T-cell (primary cell): ENCODE measurements at regions not wholly inside any gene's neighbourhood (a gene's known extent, or its start where the extent isn't known, plus 50 kb on each side); places are given as distances from the start of the nearest gene placed in this dataset.

Experiments used
- ATAC-seq, 4 experiments: fragments of 200-7000 bp in 3 of 4; fragments of 150-1000 bp in 1 of 4; cut with Tn5 transposase; replicated peaks in 1 of 4; 1 replicate in 3 of 4; 2 replicates in 1 of 4; pipeline ENCODE4 v1.10.0; 2021; ENCODE audit warnings: moderate library complexity in 3 of 4, mild to moderate bottlenecking in 2 of 4, moderate number of reproducible peaks in 1 of 4
- CTCF ChIA-PET, 2 donors: fragments of 300-600 bp; sonication (Branson Sonifier 250); formaldehyde crosslinking; loops; one replicate each; lab custom pipeline; 2022; ENCODE audit warnings: antibody characterized with exemption in 2 of 2; lab: Charles Lee
- POLR2A ChIA-PET, 2 donors: fragments of 300-600 bp; sonication (Branson Sonifier 250); formaldehyde crosslinking; loops; one replicate each; lab custom pipeline; 2022; ENCODE audit warnings: antibody characterized with exemption in 2 of 2; lab: Charles Lee
- DNase-seq, 35 experiments: peaks; one replicate each; pipeline versions ENCODE4 v3.0.0 to v3.0.0-alpha.2; 2013 to 2023
- H3K27ac ChIP-seq: one replicate; pipeline ENCODE4 v1.5.1; 2013; ENCODE audit warnings: low read length
- H3K27me3 ChIP-seq, 2 experiments: replicated peaks in 1 of 2; 1 replicate in 1 of 2; 2 replicates in 1 of 2; pipeline versions ENCODE4 v1.6.1 to v1.7.0; 2013; ENCODE audit warnings: low read length in 1 of 2, mixed read lengths in 1 of 2; ENCODE audit not compliant: control insufficient read depth in 2 of 2, insufficient read depth in 2 of 2; ENCODE audit errors: extremely low read depth in 1 of 2
- H3K36me3 ChIP-seq, 2 donors: 1 replicate in 1 of 2; 2 replicates in 1 of 2; pipeline versions ENCODE4 v1.6.1 to v1.7.0; 2013; ENCODE audit warnings: low read length in 1 of 2; ENCODE audit not compliant: control insufficient read depth in 2 of 2, insufficient read depth in 1 of 2; ENCODE audit errors: extremely low read depth in 1 of 2
- H3K4me1 ChIP-seq, 2 experiments: 1 replicate in 1 of 2; 2 replicates in 1 of 2; pipeline versions ENCODE4 v1.6.1 to v1.7.0; 2013; ENCODE audit warnings: low read length in 2 of 2, mixed read lengths in 1 of 2; ENCODE audit not compliant: insufficient read depth in 2 of 2, control insufficient read depth in 1 of 2; ENCODE audit errors: extremely low read depth in 1 of 2
- H3K4me3 ChIP-seq, 2 donors: 1 replicate in 1 of 2; 2 replicates in 1 of 2; pipeline versions ENCODE4 v1.5.1 to v1.7.0; 2013; ENCODE audit warnings: mild to moderate bottlenecking in 2 of 2, low read length in 1 of 2, moderate library complexity in 1 of 2; ENCODE audit not compliant: control insufficient read depth in 1 of 2; ENCODE audit errors: extremely low read depth in 1 of 2
- H3K9me3 ChIP-seq: 2 replicates; pipeline ENCODE4 v1.7.0; 2013
- H3K27ac Mint-ChIP-seq, 2 donors: one replicate each; pipeline ENCODE4 v1.8.0; 2020 to 2021; ENCODE audit warnings: mild to moderate bottlenecking in 2 of 2, mixed read lengths in 2 of 2
- H3K27me3 Mint-ChIP-seq, 2 donors: one replicate each; pipeline ENCODE4 v1.8.0; 2021 to 2022; ENCODE audit warnings: mixed read lengths in 2 of 2
- H3K36me3 Mint-ChIP-seq: one replicate; pipeline ENCODE4 v1.8.0; 2021; ENCODE audit warnings: mixed read lengths
- H3K4me1 Mint-ChIP-seq, 3 donors: one replicate each; pipeline ENCODE4 v1.8.0; 2020 to 2022; ENCODE audit warnings: mixed read lengths in 3 of 3, mild to moderate bottlenecking in 1 of 3
- H3K4me3 Mint-ChIP-seq, 3 donors: one replicate each; pipeline ENCODE4 v1.8.0; 2020 to 2022; ENCODE audit warnings: mild to moderate bottlenecking in 3 of 3, mixed read lengths in 3 of 3, moderate library complexity in 3 of 3
- H3K9me3 Mint-ChIP-seq, 3 donors: one replicate each; pipeline ENCODE4 v1.8.0; 2020 to 2022; ENCODE audit warnings: mixed read lengths in 3 of 3
- WGBS: methylation state at CpG from one replicate; pipeline ENCODE4 v1.1.5; 2013; ENCODE audit warnings: missing lambda C conversion rate; ENCODE audit not compliant: insufficient coverage; 5-methylcytosine and 5-hydroxymethylcytosine counted together

- Mint-ChIP-seq H3K27me3 (no peaks in the 10 kb centered on the region), H3K9me3 (peaks cover 0 to 7% (median 6%) of the 10 kb centered on the region in 3 donors), H3K4me3 (no peak overlapping the region), H3K4me1 (no peaks in the 10 kb centered on the region), H3K27ac (no peak overlapping the region), H3K36me3 (no peaks in the 10 kb centered on the region)
- H3K27me3 ChIP-seq = no peaks in the 10 kb centered on the region
- no peaks in the 10 kb centered on the region for H3K36me3 ChIP-seq
- H3K4me3 ChIP-seq = no peak overlapping the region
- H3K4me1 ChIP-seq = no peaks in the 10 kb centered on the region
- no peaks in the 10 kb centered on the region for H3K9me3 ChIP-seq
- H3K27ac ChIP-seq = no peak overlapping the region
- CTCF ChIA-PET = no interaction called here
- POLR2A ChIA-PET = no interaction called here
- ATAC-seq (no peak), DNase-seq (no peak)
- WGBS = 50% methylated on average over 1 of the region's 2 CpGs
These were observed 1591.4 kb downstream of the HACE1 start for GRCh38 chr6:103268335-103268734.

- ATAC-seq (no peak), DNase-seq (no peak)
- Mint-ChIP-seq H3K27me3 (no peaks in the 10 kb centered on the region), H3K36me3 (no peaks in the 10 kb centered on the region), H3K9me3 (peaks cover 0 to 5% (median 0%) of the 10 kb centered on the region in 3 donors), H3K4me3 (no peak overlapping the region), H3K4me1 (no peaks in the 10 kb centered on the region), H3K27ac (no peak overlapping the region)
- Histone ChIP-seq H3K27ac (no peak overlapping the region), H3K4me3 (no peak overlapping the region), H3K36me3 (no peaks in the 10 kb centered on the region), H3K27me3 (no peaks in the 10 kb centered on the region), H3K9me3 (no peaks in the 10 kb centered on the region), H3K4me1 (no peaks in the 10 kb centered on the region)
- ChIA-PET POLR2A (no interaction called here), CTCF (no interaction called here)
- WGBS = 82% methylated on average over 5 of the region's 9 CpGs
These were observed 1595.7 kb downstream of the HACE1 start for GRCh38 chr6:103264020-103264419.

- ATAC-seq (no peak), DNase-seq (no peak)
- no peaks in the 10 kb centered on the region for H3K36me3 Mint-ChIP-seq
- no peak overlapping the region for H3K4me3 ChIP-seq
- no peaks in the 10 kb centered on the region for H3K27me3 Mint-ChIP-seq
- CTCF ChIA-PET = no interaction called here
- no peaks in the 10 kb centered on the region for H3K9me3 ChIP-seq
- no peaks in the 10 kb centered on the region for H3K4me1 Mint-ChIP-seq
- POLR2A ChIA-PET = no interaction called here
- H3K27ac Mint-ChIP-seq = no peak overlapping the region
- H3K27ac ChIP-seq = no peak overlapping the region
- H3K4me3 Mint-ChIP-seq = no peak overlapping the region
- H3K27me3 ChIP-seq = no peaks in the 10 kb centered on the region
- no peaks in the 10 kb centered on the region for H3K36me3 ChIP-seq
- H3K9me3 Mint-ChIP-seq = peaks cover 6 to 11% (median 6%) of the 10 kb centered on the region in 3 donors
- WGBS = no CpG with 5 or more reads among the region's 2 CpGs
- H3K4me1 ChIP-seq = no peaks in the 10 kb centered on the region
These were observed 1604.6 kb downstream of the HACE1 start for GRCh38 chr6:103255132-103255531.

- no peaks in the 10 kb centered on the region for H3K4me1 ChIP-seq
- POLR2A ChIA-PET = no interaction called here
- no peak overlapping the region for H3K4me3 ChIP-seq
- Mint-ChIP-seq H3K27ac (no peak overlapping the region), H3K27me3 (no peaks in the 10 kb centered on the region), H3K4me3 (no peak overlapping the region), H3K36me3 (no peaks in the 10 kb centered on the region), H3K9me3 (peaks cover 0 to 21% (median 3%) of the 10 kb centered on the region in 3 donors), H3K4me1 (no peaks in the 10 kb centered on the region)
- CTCF ChIA-PET = no interaction called here
- H3K27ac ChIP-seq = no peak overlapping the region
- no peaks in the 10 kb centered on the region for H3K27me3 ChIP-seq
- H3K9me3 ChIP-seq = no peaks in the 10 kb centered on the region
- no peak for ATAC-seq
- no peak for DNase-seq
- H3K36me3 ChIP-seq = no peaks in the 10 kb centered on the region
These were observed 1622.8 kb downstream of the HACE1 start for GRCh38 chr6:103236923-103237322.

GRCh38 chr6:103231181-103231580 lies 1628.5 kb downstream of the HACE1 start:
- Histone ChIP-seq H3K4me3 (no peak overlapping the region), H3K36me3 (no peaks in the 10 kb centered on the region), H3K9me3 (no peaks in the 10 kb centered on the region), H3K4me1 (no peaks in the 10 kb centered on the region), H3K27me3 (no peaks in the 10 kb centered on the region), H3K27ac (no peak overlapping the region)
- ChIA-PET POLR2A (no interaction called here), CTCF (no interaction called here)
- H3K9me3 Mint-ChIP-seq = peaks cover 0 to 25% (median 14%) of the 10 kb centered on the region in 3 donors
- no peaks in the 10 kb centered on the region for H3K4me1 Mint-ChIP-seq
- H3K27me3 Mint-ChIP-seq = no peaks in the 10 kb centered on the region
- ATAC-seq (no peak), DNase-seq (no peak)
- no peaks in the 10 kb centered on the region for H3K36me3 Mint-ChIP-seq
- no peak overlapping the region for H3K4me3 Mint-ChIP-seq
- no peak overlapping the region for H3K27ac Mint-ChIP-seq

- Histone ChIP-seq H3K27ac (no peak overlapping the region), H3K9me3 (no peaks in the 10 kb centered on the region), H3K4me3 (no peak overlapping the region), H3K27me3 (no peaks in the 10 kb centered on the region), H3K4me1 (no peaks in the 10 kb centered on the region), H3K36me3 (no peaks in the 10 kb centered on the region)
- H3K4me1 Mint-ChIP-seq = no peaks in the 10 kb centered on the region
- ATAC-seq (no peak), DNase-seq (no peak)
- CTCF ChIA-PET = no interaction called here
- H3K27me3 Mint-ChIP-seq = no peaks in the 10 kb centered on the region
- H3K9me3 Mint-ChIP-seq = peaks cover 0 to 7% (median 6%) of the 10 kb centered on the region in 3 donors
- H3K36me3 Mint-ChIP-seq = no peaks in the 10 kb centered on the region
- POLR2A ChIA-PET = no interaction called here
- no peak overlapping the region for H3K27ac Mint-ChIP-seq
- H3K4me3 Mint-ChIP-seq = no peak overlapping the region
These were observed 1643.9 kb downstream of the HACE1 start for GRCh38 chr6:103215847-103216246.

- no peaks in the 10 kb centered on the region for H3K36me3 Mint-ChIP-seq
- CTCF ChIA-PET = no interaction called here
These were observed 1649.0 kb downstream of the HACE1 start for GRCh38 chr6:103210686-103211085.

More at GRCh38 chr6:103210686-103211085, 1649.0 kb downstream of the HACE1 start:
- WGBS = no CpG with 5 or more reads among the region's 2 CpGs
- Histone ChIP-seq H3K27ac (no peak overlapping the region), H3K36me3 (no peaks in the 10 kb centered on the region), H3K4me3 (no peak overlapping the region), H3K9me3 (no peaks in the 10 kb centered on the region), H3K27me3 (no peaks in the 10 kb centered on the region), H3K4me1 (no peaks in the 10 kb centered on the region)
- no peaks in the 10 kb centered on the region for H3K4me1 Mint-ChIP-seq
- peaks cover 0 to 5% (median 3%) of the 10 kb centered on the region in 3 donors for H3K9me3 Mint-ChIP-seq
- ATAC-seq = no peak
- no peak for DNase-seq
- H3K27ac Mint-ChIP-seq = no peak overlapping the region
- no peak overlapping the region for H3K4me3 Mint-ChIP-seq
- POLR2A ChIA-PET = no interaction called here
- no peaks in the 10 kb centered on the region for H3K27me3 Mint-ChIP-seq
